HepG2 (cell line): ENCODE measurements at regions not wholly inside any gene's neighbourhood (a gene's known extent, or its start where the extent isn't known, plus 50 kb on each side); places are given as distances from the start of the nearest gene placed in this dataset.

Source experiments
- ATAC-seq: fragments of 200-7000 bp; cut with Tn5 transposase; 3 replicates; pipeline ENCODE4 v1.9.1; 2020; ENCODE audit warnings: mild to moderate bottlenecking, moderate library complexity
- BruUV-seq: library from RNA; stranded (reverse); fragments of 400-500 nt; replicated peaks from 2 replicates; lab custom pipeline; 2021; lab: Mats Ljungman, UMichigan
- CTCF ChIA-PET: fragments of 300-600 bp; formaldehyde crosslinking; extraction: SDS; loops from one replicate; lab custom pipeline; 2021; ENCODE audit warnings: low total read pairs, inconsistent platforms, low intra/inter-chr PET ratio; lab: Yijun Ruan, JAX
- POLR2A ChIA-PET: fragments of 350-600 bp; sonication (Branson Sonifier 250); formaldehyde crosslinking; loops from one replicate; lab custom pipeline; 2020; ENCODE audit warnings: antibody characterized with exemption, inconsistent platforms; lab: Yijun Ruan, JAX
- DNase-seq: peaks from one replicate; pipeline ENCODE4 v3.0.0-alpha.2; 2015; ENCODE audit warnings: low spot score
- FAIRE-seq: peaks from 3 replicates; lab custom pipeline; 2011; peaks lifted over from hg19 to GRCh38; lab: Jason Lieb, UNC
- H2AFZ ChIP-seq: one replicate; pipeline ENCODE4 v1.6.1; 2011; ENCODE audit warnings: low read length, inconsistent platforms
- H3K27ac ChIP-seq: fragments of 300-600 bp; 3 replicates; pipeline ENCODE4 v1.8.0; 2011; ENCODE audit warnings: mixed run types, mild to moderate bottlenecking, mixed read lengths, low read length, inconsistent platforms; ENCODE audit not compliant: insufficient read depth; ENCODE audit errors: extremely low read length
- H3K27me3 ChIP-seq, 2 experiments: fragments of 200-600 bp in 1 of 2; 2 replicates in 1 of 2; 3 replicates in 1 of 2; pipeline versions ENCODE4 v1.6.0 to v1.8.0; 2011; ENCODE audit warnings: low read length in 2 of 2, mild to moderate bottlenecking in 2 of 2, moderate library complexity in 2 of 2, inconsistent platforms in 1 of 2; ENCODE audit not compliant: insufficient read depth in 2 of 2, control insufficient read depth in 1 of 2
- H3K36me3 ChIP-seq, 2 experiments: fragments of 200-600 bp in 1 of 2; replicated peaks in 1 of 2; 2 replicates in 1 of 2; 3 replicates in 1 of 2; pipeline versions ENCODE4 v1.5.1 to v1.8.0; 2011; ENCODE audit warnings: low read length in 2 of 2, inconsistent platforms in 1 of 2; ENCODE audit not compliant: insufficient read depth in 2 of 2, control insufficient read depth in 1 of 2
- H3K4me1 ChIP-seq: 2 replicates; pipeline ENCODE4 v1.5.1; 2012; ENCODE audit warnings: low read length, inconsistent platforms; ENCODE audit not compliant: insufficient read depth
- H3K4me2 ChIP-seq: 2 replicates; pipeline ENCODE4 v1.6.0; 2011; ENCODE audit warnings: low read depth, low read length, inconsistent platforms
- H3K4me3 ChIP-seq, 3 experiments: fragments of 200-600 bp in 1 of 3; sonication (generic), shearing (Covaris generic) in 1 of 3; replicated peaks in 1 of 3; 2 replicates each; pipeline ENCODE4 v1.5.1; 2011 to 2016; ENCODE audit warnings: low read length in 3 of 3, inconsistent platforms in 2 of 3, low read depth in 2 of 3, mild to moderate bottlenecking in 2 of 3, control low read depth in 1 of 3, mixed read lengths in 1 of 3; ENCODE audit not compliant: insufficient read depth in 1 of 3
- H3K79me2 ChIP-seq: one replicate; pipeline ENCODE4 v1.6.1; 2011; ENCODE audit warnings: low read length, inconsistent platforms; ENCODE audit not compliant: insufficient read depth
- H3K9ac ChIP-seq: 2 replicates; pipeline ENCODE4 v1.6.0; 2011; ENCODE audit warnings: mild to moderate bottlenecking, low read depth, low read length, inconsistent platforms; ENCODE audit not compliant: insufficient read depth
- H3K9me3 ChIP-seq: 2 replicates; pipeline ENCODE4 v1.5.1; 2012; ENCODE audit warnings: mild to moderate bottlenecking, low read length
- H4K20me1 ChIP-seq: 2 replicates; pipeline ENCODE4 v1.6.0; 2011; ENCODE audit warnings: inconsistent platforms, mild to moderate bottlenecking, low read length, moderate library complexity; ENCODE audit not compliant: insufficient read depth
- ARID4A ChIP-seq: sonication (generic); formaldehyde crosslinking; IDR thresholded peaks from 2 replicates; pipeline ENCODE4 v1.5.0; 2020; ENCODE audit warnings: mild to moderate bottlenecking, missing genetic modification reagents, borderline replicate concordance
- E2F2 ChIP-seq: sonication (generic); formaldehyde crosslinking; IDR thresholded peaks from 2 replicates; pipeline ENCODE4 v1.4.0; 2020; ENCODE audit warnings: missing genetic modification reagents, borderline replicate concordance
- ETV5 ChIP-seq: IDR thresholded peaks from 2 replicates; pipeline ENCODE4 v1.6.1; 2018; ENCODE audit warnings: missing biosample characterization, missing genetic modification reagents, inconsistent platforms, borderline replicate concordance
- HIVEP1 ChIP-seq: sonication (generic); formaldehyde crosslinking; IDR thresholded peaks from 2 replicates; pipeline ENCODE4 v1.4.0; 2020; ENCODE audit warnings: mild to moderate bottlenecking, missing genetic modification reagents
- ZSCAN31 ChIP-seq: sonication (generic); formaldehyde crosslinking; IDR thresholded peaks from 2 replicates; pipeline ENCODE4 v1.5.0; 2020; ENCODE audit warnings: low read depth, mild to moderate bottlenecking, missing genetic modification reagents
- WGBS: methylation state at CpG from one replicate; pipeline ENCODE4 v1.1.6; 2017; ENCODE audit warnings: low lambda C conversion rate; 5-methylcytosine and 5-hydroxymethylcytosine counted together
- in situ Hi-C: cut with HindIII; loops from 2 replicates; pipeline ENCODE4 v1.10.0; 2017; ENCODE audit warnings: low pct_unique_long_range_greater_than_20kb; ENCODE audit not compliant: extremely low pct_ligation_motif_present
- intact Hi-C: fragments of 100-400 bp; cut with micrococcal nuclease; formaldehyde crosslinking; loops from one replicate; pipeline ENCODE4 v1.10.0; 2022; ENCODE audit not compliant: unreplicated experiment

DNA sequence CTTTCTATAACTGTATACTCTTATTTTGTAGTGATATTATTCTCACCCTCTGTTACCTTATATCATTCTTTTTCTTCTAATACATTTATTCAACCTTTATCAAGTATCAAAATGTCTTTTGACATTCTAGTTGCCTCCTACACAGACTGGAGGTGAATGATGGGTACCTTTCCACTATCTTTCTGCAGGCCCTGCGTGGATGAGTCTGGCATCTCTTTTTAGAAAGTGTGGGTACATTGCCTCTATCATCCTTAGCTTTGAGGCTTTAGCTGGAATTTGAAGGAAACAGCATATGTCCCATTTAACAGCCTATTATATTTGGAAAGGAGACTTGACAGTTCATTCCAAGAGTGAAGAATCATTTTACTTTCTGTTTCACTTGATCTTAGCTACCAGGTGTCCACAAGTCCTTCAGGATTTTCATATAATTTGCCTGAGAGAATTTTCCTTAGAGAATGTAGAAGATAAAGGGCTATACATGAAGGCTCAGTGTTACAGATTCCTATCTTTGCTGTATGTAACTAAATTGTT is 192.0 kb downstream of the CWF19L2 start:
- intact Hi-C loops: no loop called here
- POLR2A ChIA-PET: no interaction called here
- FAIRE-seq: no peak

More for the DNA sequence above, 192.0 kb downstream of the CWF19L2 start:
- no peaks in the 10 kb centered on the region for H4K20me1 ChIP-seq
- no peak for DNase-seq
- no peaks in the 10 kb centered on the region for H3K9me3 ChIP-seq
- H3K4me3 ChIP-seq: no peak overlapping the region
- CTCF ChIA-PET: no interaction called here
- H3K36me3 ChIP-seq: no peaks in the 10 kb centered on the region
- no peaks in the 10 kb centered on the region for H3K27me3 ChIP-seq
- WGBS: 75% methylated on average over 1 of the region's 1 CpG
- in situ Hi-C loops: no loop called here
- H3K4me1 ChIP-seq: no peaks in the 10 kb centered on the region
- no peak for ATAC-seq
- no peak overlapping the region for H3K9ac ChIP-seq
- no peaks in the 10 kb centered on the region for H3K79me2 ChIP-seq
- H2AFZ ChIP-seq: no peak overlapping the region
- H3K4me2 ChIP-seq: no peak overlapping the region
- no peak overlapping the region for H3K27ac ChIP-seq
- TF ChIP-seq ARID4A (CRISPR knock-in tag) (no peak), HIVEP1 (CRISPR knock-in tag) (no peak), ZSCAN31 (no peak), E2F2 (CRISPR knock-in tag) (no peak), ETV5 (CRISPR knock-in tag) (no peak)
- BruUV-seq: no TSS peak
